ENCODE measurements at regions not wholly inside any gene's neighbourhood (a gene's known extent, or its start where the extent isn't known, plus 50 kb on each side); places are given as distances from the start of the nearest gene placed in this dataset.

GRCh38 chr5:31104775-31105174 lies 88.7 kb upstream of the CDH6 start:
- Histone ChIP-seq H3K23me2 (ENCODE audit: insufficient read length, low read depth, low read length, poor library complexity, severe bottlenecking) (no peaks in the 10 kb centered on the region), H3K9ac (ENCODE audit: extremely low read depth, insufficient read length, low read length) (no peak overlapping the region), H2BK15ac (ENCODE audit: low read depth, low read length) (no peak overlapping the region), H4K91ac (ENCODE audit: insufficient read length, low read depth, low read length) (no peak overlapping the region), H3K23ac (ENCODE audit: insufficient read length, low read depth, low read length) (no peak overlapping the region), H3K14ac (ENCODE audit: insufficient read depth, low read length) (no peak overlapping the region), H3K4ac (ENCODE audit: low read depth, low read length) (no peak overlapping the region), H2BK5ac (ENCODE audit: insufficient read length, low read length) (no peak overlapping the region), H2BK12ac (ENCODE audit: insufficient read length, low read depth, low read length) (no peak overlapping the region), H3K56ac (ENCODE audit: insufficient read length, low read depth, low read length) (no peak overlapping the region), H4K5ac (ENCODE audit: insufficient read length, low read depth, low read length) (no peak overlapping the region), H2AFZ (ENCODE audit: low read length) (no peak overlapping the region), H2BK20ac (ENCODE audit: low read depth, low read length, poor library complexity, severe bottlenecking) (no peak overlapping the region), H2AK5ac (ENCODE audit: insufficient read length, low read length) (no peak overlapping the region), H4K8ac (replicated peaks; ENCODE audit: insufficient read length, low read depth, low read length) (no peak overlapping the region), H4K20me1 (ENCODE audit: control insufficient read depth, insufficient read depth, insufficient read length) (no peaks in the 10 kb centered on the region), H3K79me2 (ENCODE audit: insufficient read depth, low read length) (no peaks in the 10 kb centered on the region), H3T11ph (ENCODE audit: low read length) (no peak overlapping the region), H2BK120ac (ENCODE audit: low read depth, low read length, poor library complexity, severe bottlenecking) (no peak overlapping the region), H3K4me2 (ENCODE audit: insufficient read depth, insufficient read length, low read length) (no peak overlapping the region), H3K9me3 (ENCODE audit: control insufficient read depth, low read depth, low read length) (no peaks in the 10 kb centered on the region), H3K27ac (ENCODE audit: insufficient read length, low read depth, low read length) (no peak overlapping the region), H3K4me1 (ENCODE audit: insufficient read depth, low read length) (peaks cover 6% of the 10 kb centered on the region; the same call in 1 of the 2 replicates), H3K27me3 (ENCODE audit: insufficient read depth, low read length) (no peaks in the 10 kb centered on the region), H3K79me1 (ENCODE audit: insufficient read depth, low read depth, low read length, poor library complexity, severe bottlenecking) (no peaks in the 10 kb centered on the region), H3K18ac (ENCODE audit: insufficient read length, low read depth, low read length) (no peak overlapping the region)
- TF ChIP-seq CTCF (conservative IDR thresholded peaks at IDR 0.05): no peak
- peaks cover 55 to 62% of the 10 kb centered on the region in 2 experiments for H3K4me1 Mint-ChIP-seq
- no peaks in the 10 kb centered on the region; the same call in 1 of the 2 replicates for H3K27me3 Mint-ChIP-seq (ENCODE audit: low read depth)
- peak overlapping the region in 1 of 3 experiments; percentile 15; a peak in 1 of 7 replicates for H3K27ac Mint-ChIP-seq
- H3K9me3 Mint-ChIP-seq: no peaks in the 10 kb centered on the region; a peak in 2 of 5 replicates
- WGBS (ENCODE audit: extremely low coverage, insufficient read length, low lambda C conversion rate): no CpG with 5 or more reads among the region's 4 CpGs
- H3K4me3 Mint-ChIP-seq: no peak overlapping the region
- DNase-seq: no peak
- peaks cover 0 to 4% (median 0%) of the 10 kb centered on the region in 3 experiments; a peak in 2 of 7 replicates for H3K36me3 Mint-ChIP-seq (ENCODE audit: insufficient read depth in 1 of 3, low read depth in 3 of 3)

Measured in H9 (cell line).